H1 (cell line): ENCODE measurements at regions not wholly inside any gene's neighbourhood (a gene's known extent, or its start where the extent isn't known, plus 50 kb on each side); places are given as distances from the start of the nearest gene placed in this dataset.

Source experiments
- ASH2L ChIP-seq: fragments of 200-600, 300-600 bp; sonication (generic); IDR thresholded peaks from one replicate; pipeline ENCODE4 v1.7.1; 2017; ENCODE audit warnings: low read length
- ATF3 ChIP-seq: IDR thresholded peaks from 2 replicates; pipeline ENCODE4 v1.6.1; 2011; ENCODE audit warnings: low read depth, mild to moderate bottlenecking, low read length; ENCODE audit not compliant: insufficient read depth
- CHD2 ChIP-seq: IDR thresholded peaks from 2 replicates; pipeline ENCODE4 v1.6.1; 2012; ENCODE audit warnings: low read length, improper control_type of control experiment
- CHD7 ChIP-seq: fragments of 300-600 bp; sonication (generic); IDR thresholded peaks from 2 replicates; pipeline ENCODE4 v1.7.1; 2012; ENCODE audit warnings: low read length, moderate library complexity, mild to moderate bottlenecking, inconsistent platforms; ENCODE audit not compliant: insufficient replicate concordance
- HDAC6 ChIP-seq: IDR thresholded peaks from one replicate; pipeline ENCODE4 v1.7.1; 2012; ENCODE audit warnings: low read depth, mild to moderate bottlenecking, inconsistent platforms, low read length, moderate library complexity
- POU5F1 ChIP-seq: IDR thresholded peaks from 2 replicates; pipeline ENCODE4 v1.6.1; 2011; ENCODE audit warnings: low read depth, mild to moderate bottlenecking, low read length, moderate library complexity
- RFX5 ChIP-seq: IDR thresholded peaks from 2 replicates; pipeline ENCODE4 v1.6.1; 2011; ENCODE audit warnings: low read depth, low read length, improper control_type of control experiment, borderline replicate concordance
- SRF ChIP-seq: IDR thresholded peaks from 2 replicates; pipeline ENCODE4 v1.6.1; 2011; ENCODE audit warnings: mild to moderate bottlenecking, low read depth, low read length, moderate library complexity
- TAF7 ChIP-seq: optimal IDR thresholded peaks from 2 replicates; pipeline ENCODE3; 2011; ENCODE audit warnings: low read depth, mild to moderate bottlenecking, inconsistent platforms, low read length, moderate library complexity, borderline replicate concordance

DNA sequence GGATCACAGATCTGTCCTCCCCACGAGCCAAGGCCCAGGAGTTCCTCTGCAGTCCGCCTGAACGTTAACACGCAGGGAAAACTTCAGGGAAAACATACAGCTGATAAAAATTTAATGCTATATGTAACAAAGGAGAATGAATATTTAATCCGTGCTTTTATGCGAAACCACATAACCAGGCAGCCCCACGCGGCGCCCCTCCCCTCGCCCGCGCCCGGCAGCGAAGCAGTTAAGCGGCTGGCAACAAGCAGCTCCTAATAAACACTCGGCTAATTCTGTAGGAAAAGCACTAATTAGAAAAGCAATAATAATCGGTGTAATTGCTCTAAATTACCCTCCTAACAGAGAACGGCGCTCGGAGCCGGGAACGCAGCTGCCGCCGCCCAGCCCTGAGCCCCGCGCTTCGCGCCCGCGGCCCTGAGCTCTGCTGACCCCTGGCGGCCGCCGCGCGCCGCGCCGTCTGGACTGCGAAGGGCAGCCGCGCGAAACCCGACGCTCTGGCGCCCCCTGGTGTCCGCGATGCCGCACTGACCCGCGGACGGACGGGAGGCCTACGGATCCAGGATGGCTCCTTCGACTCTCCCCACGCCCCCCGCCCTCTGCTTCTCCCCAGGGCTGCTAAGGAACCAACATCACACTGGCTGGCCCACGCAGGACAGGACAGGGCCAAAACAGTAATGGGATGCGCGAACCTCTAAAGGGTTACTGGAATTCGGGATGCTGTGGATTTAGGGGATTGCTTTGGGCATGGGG lies 181.4 kb downstream of the SMAD2 start (continued):
- TF ChIP-seq CHD7 = no peak
- TF ChIP-seq ATF3 = 0 out of 2 replicates have a peak, but pooled peaks have one; percentile 17
- TF ChIP-seq POU5F1 = no peak
- TF ChIP-seq SRF = no peak; the same call in 1 of the 2 replicates
- peak; percentile 80 for TF ChIP-seq TAF7
- TF ChIP-seq RFX5 = no peak
- TF ChIP-seq HDAC6 = no peak
- no peak for TF ChIP-seq ASH2L
- TF ChIP-seq CHD2 = no peak
